ENCODE measurements at regions not wholly inside any gene's neighbourhood (a gene's known extent, or its start where the extent isn't known, plus 50 kb on each side); places are given as distances from the start of the nearest gene placed in this dataset.

- Histone ChIP-seq H3K4me3 (no peak overlapping the region), H3K27me3 (no peaks in the 10 kb centered on the region), H3K9me3 (no peaks in the 10 kb centered on the region), H3K27ac (no peak overlapping the region), H3K36me3 (no peaks in the 10 kb centered on the region), H3K4me1 (ENCODE audit: insufficient read depth) (no peaks in the 10 kb centered on the region)
- no peak for DNase-seq
- intact Hi-C loops (cut with DNase I), result no loop called here
- 65 to 76% (median 76%) methylated on average over 5 of the region's 5 CpGs for WGBS, 3 donors
- TF ChIP-seq EP300 (IDR thresholded peaks at IDR 0.05) (no peak), CTCF (IDR thresholded peaks at IDR 0.05) (no peak), POLR2A (IDR thresholded peaks at IDR 0.05) (no peak)
Measured at GRCh38 chr17:13429201-13429600, 172.5 kb downstream of the HS3ST3A1 start.

GRCh38 chr17:13428611-13429042 is 173.1 kb downstream of the HS3ST3A1 start:
- TF ChIP-seq EP300 (IDR thresholded peaks at IDR 0.05), result no peak
- no peak for TF ChIP-seq POLR2A (IDR thresholded peaks at IDR 0.05)
- no peak for TF ChIP-seq CTCF (IDR thresholded peaks at IDR 0.05)
- no peaks in the 10 kb centered on the region for H3K4me1 ChIP-seq (ENCODE audit: insufficient read depth)
- no peaks in the 10 kb centered on the region for H3K9me3 ChIP-seq
- H3K27ac ChIP-seq, result no peak overlapping the region
- no peaks in the 10 kb centered on the region for H3K36me3 ChIP-seq
- intact Hi-C loops (cut with DNase I), result no loop called here
- no peak overlapping the region for H3K4me3 ChIP-seq
- no peak for DNase-seq
- H3K27me3 ChIP-seq, result no peaks in the 10 kb centered on the region
- WGBS, 3 donors, result 47 to 57% (median 50%) methylated on average over 2 of the region's 2 CpGs

- TF ChIP-seq POLR2A (IDR thresholded peaks at IDR 0.05) (no peak), CTCF (IDR thresholded peaks at IDR 0.05) (no peak), EP300 (IDR thresholded peaks at IDR 0.05) (no peak)
- no peak overlapping the region for H3K4me3 ChIP-seq
- H3K9me3 ChIP-seq, result no peaks in the 10 kb centered on the region
- H3K27me3 ChIP-seq, result no peaks in the 10 kb centered on the region
- H3K4me1 ChIP-seq (ENCODE audit: insufficient read depth), result no peaks in the 10 kb centered on the region
- H3K27ac ChIP-seq, result no peak overlapping the region
- H3K36me3 ChIP-seq, result no peaks in the 10 kb centered on the region
- no peak for DNase-seq
- intact Hi-C loops (cut with DNase I), result no loop called here
Measured at GRCh38 chr17:13426991-13427390, 174.7 kb downstream of the HS3ST3A1 start.

- no peaks in the 10 kb centered on the region for H3K36me3 ChIP-seq
- TF ChIP-seq POLR2A (IDR thresholded peaks at IDR 0.05) (no peak), EP300 (IDR thresholded peaks at IDR 0.05) (no peak), CTCF (IDR thresholded peaks at IDR 0.05) (no peak)
- 92 to 94% (median 93%) methylated on average over 4 of the region's 4 CpGs for WGBS, 3 donors
- no peak overlapping the region for H3K27ac ChIP-seq
- no peaks in the 10 kb centered on the region for H3K9me3 ChIP-seq
- H3K4me1 ChIP-seq (ENCODE audit: insufficient read depth), result no peaks in the 10 kb centered on the region
- intact Hi-C loops (cut with DNase I), result no loop called here
- no peak for DNase-seq
- H3K4me3 ChIP-seq, result no peak overlapping the region
- no peaks in the 10 kb centered on the region for H3K27me3 ChIP-seq
Measured at GRCh38 chr17:13425390-13425789, 176.3 kb downstream of the HS3ST3A1 start.
